ENCODE measurements at regions not wholly inside any gene's neighbourhood (a gene's known extent, or its start where the extent isn't known, plus 50 kb on each side); places are given as distances from the start of the nearest gene placed in this dataset.

DNA sequence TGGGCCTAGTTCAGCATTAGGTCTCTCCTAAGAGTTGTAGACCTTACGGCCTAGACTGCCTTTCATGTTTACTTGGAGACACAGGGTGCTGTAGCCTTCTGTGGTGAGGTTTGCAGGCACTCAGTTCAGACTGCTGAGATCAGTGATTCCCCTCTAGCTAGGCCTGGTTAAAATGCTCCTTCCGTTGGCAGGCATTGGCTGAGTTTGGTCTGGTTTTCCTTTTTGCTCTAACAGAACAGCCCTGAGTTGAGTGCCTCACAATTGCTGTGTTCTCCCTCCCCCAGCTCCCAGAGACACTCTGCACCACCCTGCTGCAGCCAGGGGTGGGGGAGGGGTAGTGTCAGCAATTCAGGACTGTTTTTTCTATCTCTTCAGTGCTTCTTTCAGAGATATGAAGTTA lies 178.9 kb upstream of the DYRK2 start:
- Histone ChIP-seq H3K36me3 (ENCODE audit: control insufficient read depth, insufficient read depth, low read length) (no peaks in the 10 kb centered on the region), H3K4me3 (ENCODE audit: insufficient read depth, low read depth, low read length) (no peak overlapping the region), H3K9me3 (ENCODE audit: control insufficient read depth, low read length) (no peaks in the 10 kb centered on the region), H3K27me3 (ENCODE audit: control insufficient read depth, insufficient read depth, low read length, poor library complexity, severe bottlenecking) (no peaks in the 10 kb centered on the region), H3K27ac (ENCODE audit: insufficient read depth, low read depth, low read length, poor library complexity, severe bottlenecking) (peak overlapping the region; percentile 26), H3K4me1 (ENCODE audit: control insufficient read depth, insufficient read depth, low read length) (peaks cover 5% of the 10 kb centered on the region)
- WGBS, 2 experiments, result 53 to 63% methylated on average over 2 of the region's 2 CpGs

GRCh38 chr12:67471810-67472209 lies 176.7 kb upstream of the DYRK2 start:
- 87 to 90% methylated on average over 3 of the region's 3 CpGs for WGBS, 2 experiments
- H3K4me3 ChIP-seq (ENCODE audit: insufficient read depth, low read depth, low read length), result no peak overlapping the region

DNA sequence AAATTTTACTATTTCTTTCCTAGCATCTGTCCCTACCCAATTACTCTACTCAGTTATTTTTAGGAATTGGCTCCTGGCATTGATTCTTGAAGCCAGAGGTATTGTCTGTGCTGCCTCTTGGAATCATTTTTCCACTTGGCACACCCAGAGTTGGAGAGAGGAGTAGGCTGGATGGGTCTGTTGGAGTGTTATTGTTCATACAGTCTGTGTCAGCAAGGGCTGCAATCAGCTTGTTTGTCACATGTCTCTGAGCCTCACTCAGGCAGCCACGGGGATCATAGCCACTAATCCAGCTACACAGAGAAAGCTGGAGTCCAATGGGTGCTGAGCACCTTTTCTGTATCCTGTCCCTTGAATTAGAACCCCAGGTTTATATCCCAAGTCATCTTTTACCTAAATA lies 176.0 kb upstream of the DYRK2 start:
- Histone ChIP-seq H3K27me3 (ENCODE audit: control insufficient read depth, insufficient read depth, low read length, poor library complexity, severe bottlenecking) (no peaks in the 10 kb centered on the region), H3K36me3 (ENCODE audit: control insufficient read depth, insufficient read depth, low read length) (no peaks in the 10 kb centered on the region), H3K4me1 (ENCODE audit: control insufficient read depth, insufficient read depth, low read length) (peaks cover 5% of the 10 kb centered on the region), H3K27ac (ENCODE audit: insufficient read depth, low read depth, low read length, poor library complexity, severe bottlenecking) (no peak overlapping the region), H3K4me3 (ENCODE audit: insufficient read depth, low read depth, low read length) (no peak overlapping the region), H3K9me3 (ENCODE audit: control insufficient read depth, low read length) (no peaks in the 10 kb centered on the region)
- 70 to 75% methylated on average over 1 of the region's 1 CpG for WGBS, 2 experiments

More at GRCh38 chr12:67471810-67472209, 176.7 kb upstream of the DYRK2 start:
- Histone ChIP-seq H3K9me3 (ENCODE audit: control insufficient read depth, low read length) (no peaks in the 10 kb centered on the region), H3K27me3 (ENCODE audit: control insufficient read depth, insufficient read depth, low read length, poor library complexity, severe bottlenecking) (no peaks in the 10 kb centered on the region), H3K36me3 (ENCODE audit: control insufficient read depth, insufficient read depth, low read length) (no peaks in the 10 kb centered on the region), H3K27ac (ENCODE audit: insufficient read depth, low read depth, low read length, poor library complexity, severe bottlenecking) (no peak overlapping the region), H3K4me1 (ENCODE audit: control insufficient read depth, insufficient read depth, low read length) (peaks cover 5% of the 10 kb centered on the region)

GRCh38 chr12:67474934-67475620 lies 173.5 kb upstream of the DYRK2 start:
- WGBS, 2 experiments, result 97 to 99% methylated on average over 3 of the region's 3 CpGs
- H3K27me3 ChIP-seq (ENCODE audit: control insufficient read depth, insufficient read depth, low read length, poor library complexity, severe bottlenecking), result no peaks in the 10 kb centered on the region
- H3K36me3 ChIP-seq (ENCODE audit: control insufficient read depth, insufficient read depth, low read length), result no peaks in the 10 kb centered on the region
- no peaks in the 10 kb centered on the region for H3K9me3 ChIP-seq (ENCODE audit: control insufficient read depth, low read length)
- no peak overlapping the region for H3K4me3 ChIP-seq (ENCODE audit: insufficient read depth, low read depth, low read length)
- no peaks in the 10 kb centered on the region for H3K4me1 ChIP-seq (ENCODE audit: control insufficient read depth, insufficient read depth, low read length)
- no peak overlapping the region for H3K27ac ChIP-seq (ENCODE audit: insufficient read depth, low read depth, low read length, poor library complexity, severe bottlenecking)

- WGBS, 2 experiments, result 86 to 88% methylated on average over 2 of the region's 2 CpGs
Observed at GRCh38 chr12:67475725-67476124, 172.8 kb upstream of the DYRK2 start.

GRCh38 chr12:67477681-67478265 lies 170.8 kb upstream of the DYRK2 start:
- Histone ChIP-seq H3K36me3 (ENCODE audit: control insufficient read depth, insufficient read depth, low read length) (no peaks in the 10 kb centered on the region), H3K27ac (ENCODE audit: insufficient read depth, low read depth, low read length, poor library complexity, severe bottlenecking) (no peak overlapping the region), H3K4me3 (ENCODE audit: insufficient read depth, low read depth, low read length) (no peak overlapping the region), H3K27me3 (ENCODE audit: control insufficient read depth, insufficient read depth, low read length, poor library complexity, severe bottlenecking) (no peaks in the 10 kb centered on the region), H3K4me1 (ENCODE audit: control insufficient read depth, insufficient read depth, low read length) (no peaks in the 10 kb centered on the region), H3K9me3 (ENCODE audit: control insufficient read depth, low read length) (no peaks in the 10 kb centered on the region)
- WGBS, 2 experiments, result 88 to 89% methylated on average over 8 of the region's 8 CpGs

More at GRCh38 chr12:67475725-67476124, 172.8 kb upstream of the DYRK2 start:
- Histone ChIP-seq H3K36me3 (ENCODE audit: control insufficient read depth, insufficient read depth, low read length) (no peaks in the 10 kb centered on the region), H3K9me3 (ENCODE audit: control insufficient read depth, low read length) (no peaks in the 10 kb centered on the region), H3K4me3 (ENCODE audit: insufficient read depth, low read depth, low read length) (no peak overlapping the region), H3K27me3 (ENCODE audit: control insufficient read depth, insufficient read depth, low read length, poor library complexity, severe bottlenecking) (no peaks in the 10 kb centered on the region), H3K4me1 (ENCODE audit: control insufficient read depth, insufficient read depth, low read length) (no peaks in the 10 kb centered on the region), H3K27ac (ENCODE audit: insufficient read depth, low read depth, low read length, poor library complexity, severe bottlenecking) (no peak overlapping the region)

DNA sequence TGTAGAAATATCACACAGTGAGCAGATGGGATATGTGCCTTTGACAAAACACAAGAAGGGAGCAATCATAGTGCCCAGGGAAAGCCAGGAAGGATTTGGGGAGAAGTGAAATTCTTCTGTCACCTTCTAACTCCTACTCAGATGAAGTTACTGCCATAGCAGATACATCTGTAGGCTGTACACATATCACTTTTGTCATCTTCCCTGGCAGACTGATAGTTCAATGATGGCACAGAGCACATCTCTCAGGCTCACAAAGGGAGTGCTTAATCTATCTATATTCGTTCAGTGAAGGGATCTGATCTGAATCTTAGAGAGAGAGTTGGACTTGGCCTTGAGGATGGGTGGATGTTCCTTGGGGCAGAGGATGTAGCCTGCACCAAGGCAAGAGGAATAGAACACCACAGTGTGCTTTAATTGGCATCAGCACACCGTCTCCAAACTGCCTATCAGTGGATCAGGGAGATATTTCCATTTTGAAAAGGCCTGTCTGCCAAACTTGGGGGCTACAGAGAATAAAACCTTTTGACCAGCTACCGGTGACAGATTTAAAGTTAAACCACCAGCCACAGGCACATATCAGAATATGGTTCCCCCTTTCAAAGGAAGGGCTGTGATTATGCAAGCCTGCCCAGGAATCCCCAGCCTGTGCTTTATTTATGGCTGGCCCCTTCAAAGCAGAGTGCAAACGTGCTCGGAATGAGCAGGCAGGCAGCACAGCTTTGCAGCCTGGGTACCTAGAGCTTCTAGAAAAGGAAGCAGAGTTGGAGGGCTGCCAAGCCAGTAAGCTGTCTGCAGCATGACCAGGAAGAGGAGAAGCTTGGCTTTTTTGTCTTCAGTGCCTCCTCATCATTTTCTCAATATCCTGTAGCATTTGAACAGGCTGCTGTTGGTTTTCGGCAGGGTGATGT lies 165.5 kb upstream of the DYRK2 start:
- Histone ChIP-seq H3K4me3 (ENCODE audit: insufficient read depth, low read depth, low read length) (no peak overlapping the region), H3K27me3 (ENCODE audit: control insufficient read depth, insufficient read depth, low read length, poor library complexity, severe bottlenecking) (no peaks in the 10 kb centered on the region), H3K9me3 (ENCODE audit: control insufficient read depth, low read length) (no peaks in the 10 kb centered on the region), H3K27ac (ENCODE audit: insufficient read depth, low read depth, low read length, poor library complexity, severe bottlenecking) (no peak overlapping the region), H3K4me1 (ENCODE audit: control insufficient read depth, insufficient read depth, low read length) (no peaks in the 10 kb centered on the region), H3K36me3 (ENCODE audit: control insufficient read depth, insufficient read depth, low read length) (no peaks in the 10 kb centered on the region)
- WGBS, 2 experiments, result 78 to 85% methylated on average over 6 of the region's 6 CpGs

DNA sequence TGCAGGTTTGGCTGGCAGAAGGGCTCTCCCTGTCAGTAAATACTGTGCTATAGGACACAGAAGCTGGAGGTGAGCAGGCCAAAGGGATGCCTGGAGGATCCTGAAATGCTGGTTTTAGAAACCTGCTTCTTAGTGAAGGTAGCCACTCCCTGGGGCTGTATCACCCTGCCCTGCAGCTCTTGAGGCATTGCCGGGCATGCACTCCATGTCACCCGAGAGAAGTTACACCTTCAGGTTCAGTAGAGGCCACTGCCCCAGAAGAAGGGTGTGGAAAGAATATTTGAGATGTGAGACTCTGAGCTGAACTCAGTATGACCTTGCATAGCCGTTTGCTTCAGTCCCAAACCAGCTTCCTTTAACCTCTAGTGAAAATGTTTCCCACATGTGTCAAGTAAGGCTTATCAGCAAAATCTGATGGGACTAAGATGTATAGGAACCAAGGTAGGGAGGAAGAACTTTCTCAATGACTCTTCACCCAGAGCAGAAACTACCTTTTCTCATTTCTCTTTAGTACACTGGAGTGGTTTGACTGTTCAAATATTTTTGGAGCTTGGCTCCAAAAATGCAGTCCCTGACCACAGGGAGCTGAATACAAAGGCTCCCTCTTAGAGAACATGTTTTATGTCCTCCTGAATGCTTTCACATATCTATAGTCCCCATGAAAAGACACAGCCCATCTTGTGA lies 164.5 kb upstream of the DYRK2 start:
- Histone ChIP-seq H3K27me3 (ENCODE audit: control insufficient read depth, insufficient read depth, low read length, poor library complexity, severe bottlenecking) (no peaks in the 10 kb centered on the region), H3K4me3 (ENCODE audit: insufficient read depth, low read depth, low read length) (no peak overlapping the region), H3K9me3 (ENCODE audit: control insufficient read depth, low read length) (no peaks in the 10 kb centered on the region), H3K4me1 (ENCODE audit: control insufficient read depth, insufficient read depth, low read length) (no peaks in the 10 kb centered on the region), H3K27ac (ENCODE audit: insufficient read depth, low read depth, low read length, poor library complexity, severe bottlenecking) (no peak overlapping the region), H3K36me3 (ENCODE audit: control insufficient read depth, insufficient read depth, low read length) (no peaks in the 10 kb centered on the region)
- 92 to 94% methylated on average over 3 of the region's 3 CpGs for WGBS, 2 experiments

DNA sequence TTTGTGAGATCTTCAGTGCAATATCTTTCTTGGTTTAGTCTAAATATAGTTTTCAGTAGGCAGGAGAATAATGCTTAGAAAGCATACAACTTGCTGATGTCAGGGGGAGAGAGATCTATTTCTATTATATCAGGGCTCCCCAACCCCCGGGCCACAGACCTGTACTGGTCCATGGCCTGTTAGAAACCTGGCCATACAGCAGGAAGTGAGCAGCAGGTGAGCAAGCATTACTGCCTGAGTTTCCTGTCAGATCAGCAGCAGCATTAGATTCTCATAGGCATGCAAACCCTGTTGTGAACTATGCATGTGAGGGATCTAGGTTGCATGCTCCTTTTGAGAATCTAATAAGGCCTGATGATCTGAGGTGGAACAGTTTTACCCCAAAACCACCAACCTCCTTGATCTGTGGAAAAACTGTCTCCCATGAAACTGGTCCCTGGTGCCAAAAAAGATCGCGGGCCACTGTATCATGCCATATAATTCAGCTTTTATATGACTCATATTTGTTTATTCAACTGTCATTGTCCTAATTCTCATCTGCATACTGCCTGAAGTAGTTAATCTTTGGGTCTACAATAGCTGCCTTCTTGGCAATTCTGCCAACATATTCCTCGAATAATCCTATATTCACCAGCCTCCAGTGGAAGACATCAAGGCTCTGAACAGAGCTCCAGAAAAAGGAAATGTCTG lies 163.6 kb upstream of the DYRK2 start:
- H3K9me3 ChIP-seq (ENCODE audit: control insufficient read depth, low read length), result no peaks in the 10 kb centered on the region
- no peak overlapping the region for H3K27ac ChIP-seq (ENCODE audit: insufficient read depth, low read depth, low read length, poor library complexity, severe bottlenecking)
- H3K4me1 ChIP-seq (ENCODE audit: control insufficient read depth, insufficient read depth, low read length), result no peaks in the 10 kb centered on the region
- H3K27me3 ChIP-seq (ENCODE audit: control insufficient read depth, insufficient read depth, low read length, poor library complexity, severe bottlenecking), result no peaks in the 10 kb centered on the region
- H3K36me3 ChIP-seq (ENCODE audit: control insufficient read depth, insufficient read depth, low read length), result no peaks in the 10 kb centered on the region
- no peak overlapping the region for H3K4me3 ChIP-seq (ENCODE audit: insufficient read depth, low read depth, low read length)
- 91 to 93% methylated on average over 4 of the region's 4 CpGs for WGBS, 2 experiments
